ENCODE measurements at regions not wholly inside any gene's neighbourhood (a gene's known extent, or its start where the extent isn't known, plus 50 kb on each side); places are given as distances from the start of the nearest gene placed in this dataset.
"Not testable (repeated sequence)": the region's sequence is repeated elsewhere in the genome, so short reads cannot be mapped to it uniquely, and the experiment has no call there.

DNA sequence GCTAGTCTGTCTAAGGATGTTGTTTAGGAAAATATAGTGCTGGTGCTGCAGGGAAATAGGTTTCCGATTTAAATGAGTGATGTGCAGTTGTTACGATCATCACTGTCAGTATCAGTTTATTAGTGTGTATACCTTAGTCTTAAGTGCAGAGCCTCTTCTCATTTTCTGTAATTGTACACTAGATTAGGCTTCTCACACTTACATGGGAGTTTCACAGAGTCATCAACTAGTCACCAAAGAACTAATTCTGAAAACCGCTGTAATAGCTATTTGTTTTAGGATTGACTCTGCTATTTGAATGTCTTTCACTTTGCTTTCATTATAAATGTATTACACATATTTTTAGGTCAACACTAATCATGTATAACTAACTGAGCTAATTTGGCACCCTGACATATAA, 99.8 kb upstream of the ZEB2 start:
- POLR2A ChIA-PET, result no interaction called here
- Mint-ChIP-seq H3K4me1 (no peaks in the 10 kb centered on the region), H3K36me3 (no peaks in the 10 kb centered on the region), H3K9me3 (peaks cover 5% of the 10 kb centered on the region), H3K27me3 (no peaks in the 10 kb centered on the region), H3K27ac (no peak overlapping the region), H3K4me3 (no peak overlapping the region)
- DNase-seq (no peak), ATAC-seq (ENCODE audit: low read depth) (no peak)

DNA sequence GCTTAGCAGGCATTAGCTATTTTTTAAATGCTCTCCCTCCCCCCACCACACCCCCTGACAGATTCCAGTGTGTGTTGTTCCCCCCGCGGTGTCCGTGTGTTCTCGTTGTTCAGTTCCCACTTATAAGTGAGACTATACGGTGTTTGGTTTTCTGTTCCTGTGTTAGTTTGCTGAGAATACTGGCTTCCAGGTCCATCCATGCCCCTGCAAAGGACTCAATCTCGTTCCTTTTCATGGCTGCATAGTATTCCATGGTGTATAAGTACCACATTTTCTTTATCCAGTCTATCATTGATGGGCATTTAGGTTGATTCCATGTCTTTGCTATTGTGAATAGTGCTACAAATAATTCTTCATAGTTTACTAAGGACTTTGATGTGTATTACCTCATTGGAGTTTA, 97.3 kb upstream of the ZEB2 start:
- ATAC-seq (ENCODE audit: low read depth); H3K4me1 Mint-ChIP-seq; H3K4me3 Mint-ChIP-seq; H3K27ac Mint-ChIP-seq; H3K9me3 Mint-ChIP-seq; DNase-seq; POLR2A ChIA-PET; H3K27me3 Mint-ChIP-seq; H3K36me3 Mint-ChIP-seq: not testable (repeated sequence)

DNA sequence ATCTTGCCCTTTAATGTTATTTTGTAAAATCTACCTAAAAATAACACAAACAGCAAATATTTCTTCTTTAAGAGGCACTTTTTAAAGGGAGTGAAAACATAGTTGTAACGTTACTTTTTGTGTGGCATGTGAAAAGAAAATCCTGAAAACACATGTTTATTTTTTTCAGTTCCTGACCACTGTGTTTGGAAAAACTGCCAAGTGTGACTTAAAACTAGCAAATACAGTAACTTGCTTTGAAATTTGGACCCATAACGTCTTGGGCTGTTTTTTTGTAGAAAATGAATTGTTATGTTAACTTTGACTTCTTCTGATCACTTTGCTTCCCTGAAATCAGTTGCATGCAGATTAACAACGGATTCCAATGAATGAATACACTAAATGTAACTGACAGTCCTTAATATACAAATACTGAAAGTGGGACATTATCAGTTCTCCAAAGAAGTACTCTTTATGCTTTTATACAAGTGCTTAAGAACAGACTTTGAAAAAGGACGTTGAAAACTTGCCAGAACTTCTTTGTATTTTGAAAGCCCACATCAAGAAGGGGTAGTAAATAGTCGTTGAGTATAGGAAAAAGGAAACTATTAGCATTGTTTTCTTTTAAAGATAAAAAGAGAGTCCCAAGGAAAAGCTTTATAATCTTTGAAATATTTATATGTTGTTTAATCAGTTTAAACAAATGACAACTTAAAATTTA, 96.1 kb upstream of the ZEB2 start:
- no peak for DNase-seq
- peaks cover 2% of the 10 kb centered on the region for H3K27me3 Mint-ChIP-seq
- POLR2A ChIA-PET, result no interaction called here
- no peak for ATAC-seq (ENCODE audit: low read depth)
- peaks cover 2% of the 10 kb centered on the region for H3K9me3 Mint-ChIP-seq
- H3K4me1 Mint-ChIP-seq, result no peaks in the 10 kb centered on the region
- H3K36me3 Mint-ChIP-seq, result no peaks in the 10 kb centered on the region
- H3K4me3 Mint-ChIP-seq, result no peak overlapping the region
- H3K27ac Mint-ChIP-seq, result no peak overlapping the region

DNA sequence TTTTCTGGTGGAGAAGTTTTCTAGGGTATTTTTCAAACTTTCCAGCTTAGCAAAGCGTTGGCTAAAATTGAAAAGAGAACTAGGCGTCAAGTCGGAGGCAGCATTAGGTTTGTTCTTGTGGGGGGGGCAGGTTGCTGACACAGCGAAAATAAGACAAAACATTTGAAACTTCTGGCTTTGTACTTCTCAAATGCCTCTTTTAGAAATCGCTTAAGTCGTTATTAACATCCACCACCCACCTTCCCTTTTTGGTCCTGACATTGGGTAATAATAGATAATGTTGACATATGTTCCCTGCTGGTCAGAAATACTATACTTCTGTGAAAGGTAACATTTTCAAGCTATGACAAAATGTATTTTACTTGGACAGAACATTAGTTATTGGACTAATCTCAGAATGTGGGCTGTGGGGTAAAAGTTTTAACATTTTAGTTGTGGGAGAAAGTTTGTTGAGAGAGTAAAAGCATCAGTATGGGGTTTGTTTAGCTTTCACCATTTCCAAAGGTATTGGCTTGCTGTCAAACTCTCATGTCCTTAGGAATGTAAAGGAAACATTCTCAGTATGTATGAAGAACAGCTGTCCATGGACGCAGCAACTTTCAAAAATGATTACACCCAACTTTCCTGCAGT, 88.1 kb upstream of the ZEB2 start:
- Mint-ChIP-seq H3K4me3 (no peak overlapping the region), H3K27ac (no peak overlapping the region), H3K4me1 (no peaks in the 10 kb centered on the region), H3K27me3 (peaks cover 9% of the 10 kb centered on the region), H3K9me3 (no peaks in the 10 kb centered on the region), H3K36me3 (no peaks in the 10 kb centered on the region)
- DNase-seq (no peak), ATAC-seq (ENCODE audit: low read depth) (no peak)
- POLR2A ChIA-PET, result no interaction called here

DNA sequence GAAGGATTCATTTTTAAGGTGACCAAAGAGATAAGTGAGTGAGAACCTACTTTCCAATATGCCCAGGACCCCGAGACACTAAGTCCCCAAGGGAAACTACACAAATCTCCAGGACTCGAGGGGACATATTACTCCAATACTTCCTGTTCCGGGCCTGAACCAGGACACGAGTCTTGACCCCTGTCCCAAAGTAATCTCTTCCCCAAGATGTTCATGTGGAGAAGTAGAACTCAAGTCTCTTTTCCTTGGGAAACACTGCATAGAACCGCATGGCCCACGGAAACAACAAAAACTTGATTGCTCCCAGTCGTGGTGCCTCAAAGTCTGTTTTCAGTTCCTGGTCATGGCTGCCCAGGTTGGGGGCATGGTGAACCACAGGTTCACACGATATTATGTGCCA, 87.2 kb upstream of the ZEB2 start:
- Mint-ChIP-seq H3K4me3 (no peak overlapping the region), H3K27me3 (peaks cover 9% of the 10 kb centered on the region), H3K4me1 (no peaks in the 10 kb centered on the region), H3K9me3 (no peaks in the 10 kb centered on the region), H3K36me3 (no peaks in the 10 kb centered on the region), H3K27ac (no peak overlapping the region)
- POLR2A ChIA-PET, result no interaction called here
- DNase-seq (no peak), ATAC-seq (ENCODE audit: low read depth) (no peak)

DNA sequence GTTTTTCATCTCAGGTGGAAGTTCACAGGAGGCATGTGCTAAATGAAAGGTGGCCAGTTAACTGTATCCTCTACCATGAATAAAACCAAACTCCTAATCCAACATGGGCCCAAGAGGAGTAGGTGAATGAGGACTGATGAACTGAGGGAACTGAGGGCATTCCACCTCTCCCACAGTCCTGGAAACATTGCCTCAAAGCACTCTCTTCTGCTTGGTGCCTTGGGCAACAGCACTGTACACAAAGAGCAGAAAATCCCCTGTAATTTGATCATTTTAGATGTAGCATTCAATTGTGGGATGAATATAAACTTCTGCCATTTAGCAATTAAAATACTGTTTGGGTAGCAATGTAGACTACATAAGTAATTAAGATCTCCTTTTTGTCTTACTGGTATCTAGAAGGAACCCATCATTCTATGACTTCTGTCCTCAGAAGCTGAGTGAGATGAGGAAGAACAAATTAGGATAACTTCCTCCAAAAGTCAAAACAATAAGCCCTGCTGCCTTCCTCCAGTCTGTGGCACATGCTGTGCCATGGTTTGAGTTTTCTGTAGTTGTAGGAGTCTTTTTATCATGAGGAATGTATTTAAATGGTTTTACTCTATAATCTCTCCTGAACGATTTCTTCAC, 86.7 kb upstream of the ZEB2 start:
- ATAC-seq (ENCODE audit: low read depth), result no peak
- H3K9me3 Mint-ChIP-seq, result no peaks in the 10 kb centered on the region
- peaks cover 9% of the 10 kb centered on the region for H3K27me3 Mint-ChIP-seq
- H3K36me3 Mint-ChIP-seq, result no peaks in the 10 kb centered on the region
- POLR2A ChIA-PET, result no interaction called here
- H3K4me1 Mint-ChIP-seq, result no peaks in the 10 kb centered on the region
- H3K4me3 Mint-ChIP-seq, result no peak overlapping the region
- H3K27ac Mint-ChIP-seq, result no peak overlapping the region
- no peak for DNase-seq

- ATAC-seq (ENCODE audit: low read depth) (no peak), DNase-seq (no peak)
- no peak overlapping the region for H3K27ac Mint-ChIP-seq
- H3K27me3 Mint-ChIP-seq, result peaks cover 7% of the 10 kb centered on the region
- H3K4me3 Mint-ChIP-seq, result no peak overlapping the region
- H3K9me3 Mint-ChIP-seq, result peaks cover 3% of the 10 kb centered on the region
- no peaks in the 10 kb centered on the region for H3K4me1 Mint-ChIP-seq
- POLR2A ChIA-PET, result no interaction called here
- no peaks in the 10 kb centered on the region for H3K36me3 Mint-ChIP-seq
These were observed 85.4 kb upstream of the ZEB2 start for GRCh38 chr2:144605231-144605840.

DNA sequence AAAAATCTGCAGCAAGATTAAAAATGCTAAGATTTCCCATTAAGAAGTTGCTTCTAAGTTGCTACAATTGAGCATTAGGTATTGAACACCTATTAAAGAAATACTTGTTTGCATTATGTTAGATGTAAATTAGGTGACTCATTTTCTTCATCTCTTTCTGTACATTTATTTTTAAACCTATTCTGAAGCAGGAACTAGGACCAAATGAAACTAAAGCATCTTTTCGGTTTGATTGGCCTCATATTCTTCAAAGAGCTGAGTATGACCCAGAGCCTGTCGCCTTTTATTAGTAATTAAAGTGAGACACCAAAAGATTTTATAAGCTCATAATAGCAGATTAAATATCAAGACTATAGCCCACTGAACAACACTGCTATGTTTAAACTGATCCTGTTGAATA, 83.4 kb upstream of the ZEB2 start:
- no peaks in the 10 kb centered on the region for H3K36me3 Mint-ChIP-seq
- no peak overlapping the region for H3K27ac Mint-ChIP-seq
- POLR2A ChIA-PET, result no interaction called here
- no peak for DNase-seq
- no peak overlapping the region for H3K4me3 Mint-ChIP-seq
- peaks cover 10% of the 10 kb centered on the region for H3K27me3 Mint-ChIP-seq
- no peaks in the 10 kb centered on the region for H3K4me1 Mint-ChIP-seq
- peaks cover 3% of the 10 kb centered on the region for H3K9me3 Mint-ChIP-seq
- no peak for ATAC-seq (ENCODE audit: low read depth)

DNA sequence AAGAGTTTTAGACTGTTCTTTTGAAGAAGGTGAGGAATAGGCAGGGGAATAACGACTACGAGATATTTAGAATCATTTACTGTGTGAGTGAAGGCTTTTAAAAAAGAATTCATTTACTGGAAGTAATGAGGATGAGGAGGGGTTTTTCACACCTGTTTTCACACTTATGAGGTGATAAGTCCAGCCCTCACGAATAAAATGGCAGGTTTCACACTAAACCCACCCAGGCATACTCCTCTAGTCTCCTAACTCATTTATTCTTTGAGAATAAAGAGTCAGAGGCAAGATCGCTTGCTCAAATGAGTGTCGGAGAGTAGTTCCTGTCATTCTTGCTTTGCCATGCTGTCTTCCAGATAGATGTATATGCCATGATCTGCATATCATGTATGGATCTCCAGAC, 79.0 kb upstream of the ZEB2 start:
- Mint-ChIP-seq H3K4me1 (no peaks in the 10 kb centered on the region), H3K4me3 (no peak overlapping the region), H3K27me3 (peaks cover 14% of the 10 kb centered on the region), H3K9me3 (peaks cover 3% of the 10 kb centered on the region), H3K27ac (no peak overlapping the region), H3K36me3 (no peaks in the 10 kb centered on the region)
- no peak for ATAC-seq (ENCODE audit: low read depth)
- no peak for DNase-seq
- POLR2A ChIA-PET, result no interaction called here

DNA sequence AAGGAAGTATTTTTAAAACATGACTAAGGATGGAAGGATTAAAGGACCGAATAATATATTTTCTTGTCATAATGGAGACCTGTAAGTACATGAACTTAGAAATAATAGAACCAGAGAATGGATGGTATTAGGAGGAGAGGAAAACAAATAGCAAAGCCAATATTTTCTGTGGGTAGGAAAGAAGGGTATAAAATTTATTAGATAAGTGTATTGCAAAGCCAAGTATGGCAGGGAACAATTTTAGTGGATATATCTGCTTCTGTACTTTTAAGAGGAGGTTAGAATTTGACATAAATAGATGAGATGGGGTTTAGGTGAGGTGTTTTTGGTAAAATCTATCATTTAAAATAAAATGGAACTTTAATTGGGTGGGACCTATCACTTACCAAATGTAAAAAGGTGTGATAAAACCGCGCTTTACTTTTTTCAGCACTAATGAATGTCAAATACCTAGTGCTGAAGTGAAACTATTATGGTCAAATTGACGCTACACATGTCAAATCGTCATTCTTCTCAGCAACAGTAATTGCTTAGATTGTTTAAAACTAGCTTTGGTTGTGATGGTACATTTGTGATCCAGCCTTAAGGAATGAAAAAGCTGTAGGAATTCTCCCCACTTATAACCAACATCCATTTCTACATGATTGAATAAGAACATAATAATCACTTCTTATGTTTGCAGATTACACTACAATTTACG, 78.1 kb upstream of the ZEB2 start:
- peaks cover 3% of the 10 kb centered on the region for H3K9me3 Mint-ChIP-seq
- ATAC-seq (ENCODE audit: low read depth) (no peak), DNase-seq (no peak)
- no peak overlapping the region for H3K4me3 Mint-ChIP-seq
- POLR2A ChIA-PET, result no interaction called here
- H3K4me1 Mint-ChIP-seq, result no peaks in the 10 kb centered on the region
- H3K27me3 Mint-ChIP-seq, result peaks cover 14% of the 10 kb centered on the region
- no peak overlapping the region for H3K27ac Mint-ChIP-seq
- no peaks in the 10 kb centered on the region for H3K36me3 Mint-ChIP-seq

DNA sequence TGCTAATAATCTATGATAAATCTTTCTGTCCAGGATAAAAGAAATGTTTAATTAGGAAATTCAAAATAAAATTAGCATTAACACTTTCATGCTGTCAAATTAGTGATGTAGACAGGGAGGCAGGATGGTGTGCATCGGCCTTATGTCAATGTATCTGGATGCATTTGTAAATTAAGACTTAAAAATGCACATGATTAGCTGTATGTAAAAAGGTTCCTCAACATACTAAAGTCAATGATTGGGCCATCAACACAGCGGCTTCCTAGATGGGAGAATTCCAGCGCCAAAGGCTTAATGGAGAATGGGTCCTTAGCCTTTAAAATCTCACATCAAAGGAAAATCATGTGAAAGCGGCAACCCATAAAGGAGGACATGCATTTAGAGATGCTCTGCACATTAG, 77.5 kb upstream of the ZEB2 start:
- POLR2A ChIA-PET, result no interaction called here

GRCh38 chr2:144596073-144596871, 76.4 kb upstream of the ZEB2 start:
- DNase-seq, result no peak
- POLR2A ChIA-PET, result no interaction called here
- no peaks in the 10 kb centered on the region for H3K36me3 Mint-ChIP-seq

More for the DNA sequence above, 77.5 kb upstream of the ZEB2 start:
- ATAC-seq (ENCODE audit: low read depth), result no peak
- H3K36me3 Mint-ChIP-seq, result no peaks in the 10 kb centered on the region
- H3K27ac Mint-ChIP-seq, result no peak overlapping the region
- H3K9me3 Mint-ChIP-seq, result peaks cover 3% of the 10 kb centered on the region
- H3K4me3 Mint-ChIP-seq, result no peak overlapping the region
- no peak for DNase-seq
- H3K27me3 Mint-ChIP-seq, result peaks cover 16% of the 10 kb centered on the region
- no peaks in the 10 kb centered on the region for H3K4me1 Mint-ChIP-seq

GRCh38 chr2:144595686-144596072, 75.8 kb upstream of the ZEB2 start:
- DNase-seq (no peak), ATAC-seq (ENCODE audit: low read depth) (no peak)
- Mint-ChIP-seq H3K9me3 (peaks cover 2% of the 10 kb centered on the region), H3K27ac (no peak overlapping the region), H3K4me1 (no peaks in the 10 kb centered on the region), H3K27me3 (peaks cover 20% of the 10 kb centered on the region), H3K4me3 (no peak overlapping the region), H3K36me3 (no peaks in the 10 kb centered on the region)
- POLR2A ChIA-PET, result no interaction called here

More at GRCh38 chr2:144596073-144596871, 76.4 kb upstream of the ZEB2 start:
- Mint-ChIP-seq H3K27me3 (peaks cover 20% of the 10 kb centered on the region), H3K4me3 (no peak overlapping the region), H3K27ac (no peak overlapping the region), H3K4me1 (no peaks in the 10 kb centered on the region), H3K9me3 (peaks cover 3% of the 10 kb centered on the region)
- peak; percentile 33 for ATAC-seq (ENCODE audit: low read depth)

Data from activated naive CD8-positive, alpha-beta T cell treated with anti-CD3 and anti-CD28 coated beads, Interleukin-2, amount 10 ng/mL, durations not matched to agents 7 days and 5 days (primary cell).